Keratinocyte (primary cell): ENCODE measurements at regions not wholly inside any gene's neighbourhood (a gene's known extent, or its start where the extent isn't known, plus 50 kb on each side); places are given as distances from the start of the nearest gene placed in this dataset.

Experiments
- DNase-seq: peaks from one replicate; pipeline ENCODE4 v3.0.0-alpha.2; 2011; ENCODE audit warnings: low read depth, missing footprints, low spot score
- FAIRE-seq: peaks from 2 replicates; lab custom pipeline; 2011; peaks lifted over from hg19 to GRCh38; lab: Jason Lieb, UNC
- H2AFZ ChIP-seq: 2 replicates; pipeline ENCODE4 v1.6.0; 2012; ENCODE audit warnings: low read length, control low read depth, inconsistent platforms; ENCODE audit not compliant: control insufficient read depth
- H3K27ac ChIP-seq: 2 replicates; pipeline ENCODE4 v1.5.1; 2011; ENCODE audit warnings: low read length; ENCODE audit not compliant: control insufficient read depth, insufficient read depth
- H3K27me3 ChIP-seq: 3 replicates; pipeline ENCODE4 v1.6.0; 2011; ENCODE audit warnings: low read length; ENCODE audit not compliant: control insufficient read depth, insufficient read depth; ENCODE audit errors: extremely low read depth
- H3K36me3 ChIP-seq, 2 experiments: 2 replicates in 1 of 2; 3 replicates in 1 of 2; pipeline ENCODE4 v1.5.1; 2011; ENCODE audit warnings: low read length in 2 of 2, mild to moderate bottlenecking in 1 of 2; ENCODE audit not compliant: control insufficient read depth in 2 of 2, insufficient read depth in 2 of 2; ENCODE audit errors: extremely low read depth in 1 of 2
- H3K4me1 ChIP-seq: 3 replicates; pipeline ENCODE4 v1.5.1; 2011; ENCODE audit warnings: low read length; ENCODE audit not compliant: control insufficient read depth, insufficient read depth; ENCODE audit errors: extremely low read depth
- H3K4me2 ChIP-seq: 3 replicates; pipeline ENCODE4 v1.6.0; 2011; ENCODE audit warnings: low read depth, low read length; ENCODE audit not compliant: control insufficient read depth, insufficient read depth; ENCODE audit errors: extremely low read depth
- H3K4me3 ChIP-seq, 3 experiments: fragments of 200-600 bp in 1 of 3; sonication (generic) in 1 of 3; 2 replicates in 2 of 3; 3 replicates in 1 of 3; pipeline ENCODE4 v1.5.1; 2011 to 2016; ENCODE audit warnings: low read length in 3 of 3, mild to moderate bottlenecking in 3 of 3, control low read depth in 2 of 3, inconsistent platforms in 1 of 3, low read depth in 1 of 3, mixed read lengths in 1 of 3, mixed run types in 1 of 3, moderate library complexity in 1 of 3; ENCODE audit not compliant: control insufficient read depth in 2 of 3, insufficient read depth in 2 of 3; ENCODE audit errors: extremely low read depth in 1 of 3
- H3K79me2 ChIP-seq: 2 replicates; pipeline ENCODE4 v1.6.0; 2012; ENCODE audit warnings: low read length; ENCODE audit not compliant: control insufficient read depth, insufficient read depth
- H3K9ac ChIP-seq: 3 replicates; pipeline ENCODE4 v1.6.0; 2011; ENCODE audit warnings: low read length; ENCODE audit not compliant: control insufficient read depth, insufficient read depth; ENCODE audit errors: extremely low read depth
- H3K9me1 ChIP-seq: 3 replicates; pipeline ENCODE4 v1.6.0; 2011; ENCODE audit warnings: low read length; ENCODE audit not compliant: control insufficient read depth, insufficient read depth; ENCODE audit errors: extremely low read depth
- H3K9me3 ChIP-seq: 2 replicates; pipeline ENCODE4 v1.5.1; 2012; ENCODE audit warnings: low read depth, low read length; ENCODE audit not compliant: control insufficient read depth
- H4K20me1 ChIP-seq: 3 replicates; pipeline ENCODE4 v1.6.0; 2011; ENCODE audit warnings: low read length; ENCODE audit not compliant: control insufficient read depth, insufficient read depth; ENCODE audit errors: extremely low read depth
- CTCF ChIP-seq, 3 experiments: IDR thresholded peaks in 1 of 3; conservative IDR thresholded peaks in 1 of 3; optimal IDR thresholded peaks in 1 of 3; 2 replicates in 2 of 3; 3 replicates in 1 of 3; pipeline versions ENCODE3 to v1.5.1; 2011; ENCODE audit warnings: low read length in 3 of 3, mild to moderate bottlenecking in 3 of 3, moderate library complexity in 2 of 3, control low read depth in 1 of 3, inconsistent platforms in 1 of 3; ENCODE audit not compliant: insufficient read depth in 2 of 3; ENCODE audit errors: extremely low read depth in 1 of 3
- EZH2 ChIP-seq: IDR thresholded peaks from one replicate; pipeline ENCODE4 v1.6.1; 2012; ENCODE audit warnings: inconsistent platforms, mild to moderate bottlenecking, low read length, moderate library complexity
- dilution Hi-C: fragments of 300-500 bp; cut with MboI; formaldehyde crosslinking; loops from one replicate; pipeline ENCODE4 v1.7.0; 2020; ENCODE audit warnings: low sequenced_read_pairs; ENCODE audit not compliant: extremely low pct_ligation_motif_present

- Histone ChIP-seq H3K4me2 (peak overlapping the region; percentile 45), H3K27ac (no peak overlapping the region)
These were observed 364.4 kb downstream of the ZNF521 start for GRCh38 chr18:24987303-24988252.

GRCh38 chr18:24988253-24988840 is 363.6 kb downstream of the ZNF521 start:
- no peaks in the 10 kb centered on the region for H3K9me1 ChIP-seq
- no peak overlapping the region for H3K9ac ChIP-seq
- H3K36me3 ChIP-seq, result no peaks in the 10 kb centered on the region
- TF ChIP-seq CTCF (optimal IDR thresholded peaks at IDR 0.05 in 1 of 3, IDR thresholded peaks at IDR 0.05 in 1 of 3, conservative IDR thresholded peaks at IDR 0.05 in 1 of 3; ENCODE audit: extremely low read depth in 1 of 3, insufficient read depth in 2 of 3, low read length in 3 of 3), result no peak
- no peak for TF ChIP-seq EZH2
- H3K27ac ChIP-seq, result no peak overlapping the region
- no peak for FAIRE-seq
- H4K20me1 ChIP-seq, result no peaks in the 10 kb centered on the region
- H3K79me2 ChIP-seq, result no peaks in the 10 kb centered on the region
- dilution Hi-C loops, result no loop called here
- H3K27me3 ChIP-seq, result no peaks in the 10 kb centered on the region
- no peak for DNase-seq
- H3K4me1 ChIP-seq, result no peaks in the 10 kb centered on the region
- no peak overlapping the region for H2AFZ ChIP-seq
- no peaks in the 10 kb centered on the region for H3K9me3 ChIP-seq
- H3K4me2 ChIP-seq, result no peak overlapping the region
- no peak overlapping the region for H3K4me3 ChIP-seq

More at GRCh38 chr18:24987303-24988252, 364.4 kb downstream of the ZNF521 start:
- DNase-seq (no peak), FAIRE-seq (peak; percentile 9)
- dilution Hi-C loops, result no loop called here
- H3K4me1 ChIP-seq, result no peaks in the 10 kb centered on the region
- no peak for TF ChIP-seq EZH2
- no peak for TF ChIP-seq CTCF (optimal IDR thresholded peaks at IDR 0.05 in 1 of 3, IDR thresholded peaks at IDR 0.05 in 1 of 3, conservative IDR thresholded peaks at IDR 0.05 in 1 of 3; ENCODE audit: extremely low read depth in 1 of 3, insufficient read depth in 2 of 3, low read length in 3 of 3)
- H3K9me1 ChIP-seq, result no peaks in the 10 kb centered on the region
- no peaks in the 10 kb centered on the region for H3K27me3 ChIP-seq
- H3K9ac ChIP-seq, result no peak overlapping the region
- no peaks in the 10 kb centered on the region for H3K9me3 ChIP-seq
- H3K4me3 ChIP-seq, result no peak overlapping the region
- H3K79me2 ChIP-seq, result no peaks in the 10 kb centered on the region
- H3K36me3 ChIP-seq, result no peaks in the 10 kb centered on the region
- H4K20me1 ChIP-seq, result no peaks in the 10 kb centered on the region
- peak overlapping the region; percentile 36 for H2AFZ ChIP-seq
